Neutrophil (primary cell): ENCODE measurements at regions not wholly inside any gene's neighbourhood (a gene's known extent, or its start where the extent isn't known, plus 50 kb on each side); places are given as distances from the start of the nearest gene placed in this dataset.

Experiments used
- H3K27ac ChIP-seq: fragments of 200-600 bp; sonication (generic); 2 replicates; pipeline ENCODE4 v1.5.1; 2016; ENCODE audit warnings: mild to moderate bottlenecking, moderate library complexity
- H3K27me3 ChIP-seq: fragments of 200-600 bp; sonication (generic); 2 replicates; pipeline ENCODE4 v1.6.0; 2016; ENCODE audit warnings: mild to moderate bottlenecking
- H3K36me3 ChIP-seq: fragments of 200-600 bp; sonication (generic); 2 replicates; pipeline ENCODE4 v1.5.1; 2017
- H3K4me1 ChIP-seq, 2 experiments: fragments of 200-600 bp in 1 of 2; sonication (generic) in 1 of 2; 1 replicate in 1 of 2; 2 replicates in 1 of 2; pipeline versions ENCODE4 v1.5.1 to v1.6.1; 2013 to 2016; ENCODE audit warnings: low read depth in 1 of 2, low read length in 1 of 2, mild to moderate bottlenecking in 1 of 2, moderate library complexity in 1 of 2; ENCODE audit not compliant: control insufficient read depth in 1 of 2, insufficient read depth in 1 of 2
- H3K4me3 ChIP-seq, 2 experiments: fragments of 200-600 bp in 1 of 2; sonication (generic) in 1 of 2; 1 replicate in 1 of 2; 2 replicates in 1 of 2; pipeline ENCODE4 v1.5.1; 2013 to 2016; ENCODE audit warnings: low read depth in 1 of 2, low read length in 1 of 2, mild to moderate bottlenecking in 1 of 2, moderate library complexity in 1 of 2
- H3K9me3 ChIP-seq: fragments of 200-600 bp; sonication (generic); 2 replicates; pipeline ENCODE4 v1.5.1; 2016
- TF ChIP-seq, protein P1 (sequence below): fragments of 200-600 bp; sonication (generic); IDR thresholded peaks from 2 replicates; pipeline ENCODE4 v1.5.1; 2016; ENCODE audit warnings: antibody characterized with exemption

DNA sequence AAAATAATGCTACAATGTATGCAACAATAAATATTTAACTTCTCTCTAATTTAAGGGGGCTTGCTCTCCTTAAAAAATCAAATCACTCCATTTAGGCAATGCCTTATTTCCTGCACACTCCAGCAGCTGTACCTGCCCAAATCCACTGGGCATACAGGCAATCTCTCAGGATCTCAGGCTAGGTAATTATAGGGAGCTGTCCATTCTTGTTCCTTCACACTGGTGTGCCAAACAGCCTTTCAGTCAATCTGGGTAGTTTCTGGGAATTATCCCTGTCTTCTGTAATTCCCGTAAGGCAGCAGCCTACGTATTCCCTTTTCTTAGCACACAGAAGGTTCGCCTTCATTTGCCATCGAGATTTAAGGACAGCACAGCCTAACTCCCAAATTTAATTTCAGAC is 922.6 kb upstream of the SLIT2 start:
- no peaks in the 10 kb centered on the region for H3K36me3 ChIP-seq
- no peaks in the 10 kb centered on the region for H3K27me3 ChIP-seq
- H3K4me1 ChIP-seq = no peaks in the 10 kb centered on the region
- H3K27ac ChIP-seq = no peak overlapping the region
- H3K4me3 ChIP-seq = no peak overlapping the region
- no peaks in the 10 kb centered on the region for H3K9me3 ChIP-seq
- TF ChIP-seq, protein P1, sequence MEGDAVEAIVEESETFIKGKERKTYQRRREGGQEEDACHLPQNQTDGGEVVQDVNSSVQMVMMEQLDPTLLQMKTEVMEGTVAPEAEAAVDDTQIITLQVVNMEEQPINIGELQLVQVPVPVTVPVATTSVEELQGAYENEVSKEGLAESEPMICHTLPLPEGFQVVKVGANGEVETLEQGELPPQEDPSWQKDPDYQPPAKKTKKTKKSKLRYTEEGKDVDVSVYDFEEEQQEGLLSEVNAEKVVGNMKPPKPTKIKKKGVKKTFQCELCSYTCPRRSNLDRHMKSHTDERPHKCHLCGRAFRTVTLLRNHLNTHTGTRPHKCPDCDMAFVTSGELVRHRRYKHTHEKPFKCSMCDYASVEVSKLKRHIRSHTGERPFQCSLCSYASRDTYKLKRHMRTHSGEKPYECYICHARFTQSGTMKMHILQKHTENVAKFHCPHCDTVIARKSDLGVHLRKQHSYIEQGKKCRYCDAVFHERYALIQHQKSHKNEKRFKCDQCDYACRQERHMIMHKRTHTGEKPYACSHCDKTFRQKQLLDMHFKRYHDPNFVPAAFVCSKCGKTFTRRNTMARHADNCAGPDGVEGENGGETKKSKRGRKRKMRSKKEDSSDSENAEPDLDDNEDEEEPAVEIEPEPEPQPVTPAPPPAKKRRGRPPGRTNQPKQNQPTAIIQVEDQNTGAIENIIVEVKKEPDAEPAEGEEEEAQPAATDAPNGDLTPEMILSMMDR = no peak

GRCh38 chr4:19327364-19327763 is 924.3 kb upstream of the SLIT2 start:
- H3K36me3 ChIP-seq = no peaks in the 10 kb centered on the region
- no peaks in the 10 kb centered on the region for H3K4me1 ChIP-seq
- TF ChIP-seq, protein P1 = no peak
- no peaks in the 10 kb centered on the region for H3K27me3 ChIP-seq
- H3K9me3 ChIP-seq = no peaks in the 10 kb centered on the region
- H3K4me3 ChIP-seq = no peak overlapping the region
- H3K27ac ChIP-seq = no peak overlapping the region

DNA sequence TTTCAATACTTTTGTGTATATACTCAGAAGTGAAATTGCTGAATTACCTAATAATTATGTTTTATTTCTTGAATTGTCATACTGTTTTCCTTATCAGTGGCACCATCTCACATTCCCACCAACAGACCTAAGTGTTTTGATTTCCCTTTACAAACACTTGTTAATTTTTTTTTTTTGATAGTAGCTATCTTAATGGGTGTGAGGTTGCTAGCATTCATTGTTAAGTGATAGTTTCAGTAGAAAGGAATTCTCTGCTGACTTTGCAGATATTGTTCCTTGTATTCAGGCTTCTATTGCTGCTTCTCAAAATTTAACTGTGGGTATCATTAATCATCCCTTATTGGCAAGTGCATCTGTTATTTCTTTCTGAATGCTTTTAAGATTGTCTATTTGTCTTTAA is 927.5 kb upstream of the SLIT2 start:
- no peaks in the 10 kb centered on the region for H3K4me1 ChIP-seq
- no peaks in the 10 kb centered on the region for H3K27me3 ChIP-seq
- no peak overlapping the region for H3K27ac ChIP-seq
- no peaks in the 10 kb centered on the region for H3K9me3 ChIP-seq
- TF ChIP-seq, protein P1 = no peak
- no peak overlapping the region for H3K4me3 ChIP-seq
- H3K36me3 ChIP-seq = no peaks in the 10 kb centered on the region

DNA sequence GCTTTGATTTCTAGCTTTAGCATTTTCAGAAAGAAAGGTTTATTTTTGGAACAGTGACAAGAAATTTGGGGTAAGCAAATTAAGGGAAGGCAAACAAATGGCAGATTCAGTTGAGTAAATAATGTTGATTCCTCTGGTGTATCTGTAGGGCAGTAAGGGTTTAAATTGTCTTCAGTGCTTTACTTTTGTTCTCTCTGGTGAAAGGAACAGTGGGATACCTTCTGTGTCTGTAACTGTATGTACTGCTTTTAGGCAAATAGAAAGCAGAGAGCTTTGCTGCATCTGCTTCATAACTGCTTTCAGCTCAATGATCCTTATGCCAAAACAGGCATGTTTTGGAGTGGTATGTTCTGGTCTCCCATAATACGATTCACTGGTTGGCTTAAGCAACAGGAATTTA is 932.1 kb upstream of the SLIT2 start:
- Histone ChIP-seq H3K4me3 (no peak overlapping the region), H3K27me3 (no peaks in the 10 kb centered on the region), H3K9me3 (no peaks in the 10 kb centered on the region), H3K36me3 (no peaks in the 10 kb centered on the region), H3K27ac (no peak overlapping the region), H3K4me1 (no peaks in the 10 kb centered on the region)
- TF ChIP-seq, protein P1 = no peak

DNA sequence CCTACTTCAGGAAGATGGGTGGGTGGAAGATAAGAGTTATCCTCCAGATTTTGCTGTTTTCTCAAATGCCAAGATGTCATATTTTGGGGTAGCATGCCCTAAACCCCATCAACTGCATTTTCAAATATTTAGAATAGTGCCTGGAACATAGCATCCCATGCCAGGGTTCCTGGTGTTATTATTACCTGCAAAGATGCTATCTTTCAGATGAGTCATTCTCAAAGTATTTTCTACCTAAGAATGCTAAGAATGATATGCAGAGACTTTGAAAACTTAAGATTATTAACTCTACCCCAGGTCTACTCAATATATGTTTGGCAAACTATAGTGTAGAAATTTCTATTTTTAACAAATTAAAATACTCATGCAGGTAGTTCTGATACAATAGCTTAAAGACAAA is 934.3 kb upstream of the SLIT2 start:
- Histone ChIP-seq H3K36me3 (no peaks in the 10 kb centered on the region), H3K4me3 (no peak overlapping the region), H3K27ac (no peak overlapping the region), H3K9me3 (no peaks in the 10 kb centered on the region), H3K4me1 (no peaks in the 10 kb centered on the region), H3K27me3 (no peaks in the 10 kb centered on the region)
- TF ChIP-seq, protein P1 = no peak

DNA sequence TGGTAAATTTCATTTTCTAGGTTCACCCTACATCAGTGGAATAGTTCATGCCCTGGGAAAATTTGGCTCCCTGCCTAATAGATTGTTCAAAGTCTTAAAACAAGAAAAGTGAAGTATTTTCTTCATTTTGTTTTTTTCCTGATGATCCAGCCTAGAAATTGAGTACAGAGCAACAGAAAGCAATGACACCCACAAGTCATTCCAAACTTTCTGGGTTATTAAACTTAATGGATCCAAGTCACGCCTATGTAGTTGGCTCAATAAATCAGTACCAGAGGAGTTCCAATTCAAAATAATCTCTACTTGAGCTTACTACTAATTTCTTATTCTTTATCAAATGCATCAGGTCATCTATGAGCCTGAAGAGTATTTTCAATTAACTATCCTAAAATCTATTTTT is 937.6 kb upstream of the SLIT2 start:
- Histone ChIP-seq H3K27ac (no peak overlapping the region), H3K4me3 (no peak overlapping the region), H3K9me3 (no peaks in the 10 kb centered on the region), H3K27me3 (no peaks in the 10 kb centered on the region), H3K36me3 (no peaks in the 10 kb centered on the region), H3K4me1 (no peaks in the 10 kb centered on the region)
- TF ChIP-seq, protein P1 = no peak
